ENCODE measurements at regions not wholly inside any gene's neighbourhood (a gene's known extent, or its start where the extent isn't known, plus 50 kb on each side); places are given as distances from the start of the nearest gene placed in this dataset.

DNA sequence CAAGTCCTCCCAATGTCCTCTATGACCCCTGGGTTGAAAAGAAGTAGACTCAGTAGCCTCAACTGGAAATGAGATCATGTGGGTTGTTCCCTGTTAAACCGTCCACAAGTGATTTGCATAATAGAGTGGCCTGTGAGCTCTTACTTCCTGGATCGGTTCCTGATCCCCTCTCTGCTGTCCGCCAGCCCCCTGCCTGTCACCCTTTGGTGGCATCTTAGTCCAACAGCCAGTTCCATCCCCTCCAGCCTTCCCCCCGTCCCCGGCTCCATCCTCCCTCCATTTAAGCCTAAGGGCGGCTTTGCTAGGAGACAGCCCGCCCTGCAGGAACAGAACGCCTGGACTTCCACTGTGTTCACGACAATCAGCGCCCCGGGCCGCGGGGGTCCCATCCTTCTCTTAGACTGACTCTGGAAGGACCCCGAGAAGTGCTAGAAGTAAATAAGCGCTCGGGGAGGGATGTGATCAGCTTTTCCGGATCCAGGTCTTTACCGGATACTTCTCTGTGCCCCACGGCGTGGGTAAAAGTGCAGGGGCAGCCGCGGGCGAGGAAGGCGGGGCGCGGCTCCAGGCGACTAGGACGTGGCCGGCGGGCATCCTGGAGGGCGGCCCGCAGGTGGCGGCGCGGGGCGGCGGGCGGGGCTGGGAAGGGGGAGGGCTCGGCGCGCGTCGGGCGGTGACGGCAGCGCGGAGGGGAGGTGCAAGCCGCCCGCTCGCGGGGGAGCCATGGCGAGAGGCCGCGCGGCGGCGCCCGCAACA, 51.2 kb upstream of the ULK4 start:
- DNase-seq (ENCODE audit: low read depth), result peak; percentile 67

DNA sequence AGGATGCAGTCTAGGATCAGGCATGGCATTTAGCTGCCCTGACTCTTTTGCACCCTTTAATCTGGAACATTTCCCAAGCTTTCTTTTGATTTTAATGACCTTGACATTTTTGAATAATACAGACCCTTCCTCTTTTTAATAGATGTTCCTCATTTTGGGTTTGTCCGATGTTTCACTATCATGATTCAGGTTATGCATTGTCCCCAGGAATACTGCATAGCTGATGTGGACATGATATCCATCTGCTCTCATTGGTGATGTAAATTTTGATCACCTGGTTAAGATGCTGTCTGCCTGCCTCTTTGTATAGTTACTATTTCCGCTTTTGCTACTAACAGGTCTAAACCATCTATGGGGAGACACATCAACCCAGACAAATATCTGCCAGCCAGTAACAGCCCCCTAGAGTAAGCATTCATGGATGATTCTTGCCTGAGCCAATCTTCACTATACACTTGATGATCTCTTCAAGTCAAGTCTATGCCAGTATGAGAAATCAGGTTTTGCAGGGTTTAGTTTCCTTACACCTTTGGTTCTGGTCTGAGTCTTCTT, 50.6 kb upstream of the ULK4 start:
- DNase-seq (ENCODE audit: low read depth), result no peak

Measured in stimulated activated CD8-positive, alpha-beta memory T cell treated with anti-CD3 and anti-CD28 coated beads, Interleukin-12 subunit alpha, Interleukin-12 subunit beta, amount 100 ng/mL, for 4 hours (primary cell).